ENCODE measurements at regions not wholly inside any gene's neighbourhood (a gene's known extent, or its start where the extent isn't known, plus 50 kb on each side); places are given as distances from the start of the nearest gene placed in this dataset.
"Not testable (repeated sequence)": the region's sequence is repeated elsewhere in the genome, so short reads cannot be mapped to it uniquely, and the experiment has no call there.

DNA sequence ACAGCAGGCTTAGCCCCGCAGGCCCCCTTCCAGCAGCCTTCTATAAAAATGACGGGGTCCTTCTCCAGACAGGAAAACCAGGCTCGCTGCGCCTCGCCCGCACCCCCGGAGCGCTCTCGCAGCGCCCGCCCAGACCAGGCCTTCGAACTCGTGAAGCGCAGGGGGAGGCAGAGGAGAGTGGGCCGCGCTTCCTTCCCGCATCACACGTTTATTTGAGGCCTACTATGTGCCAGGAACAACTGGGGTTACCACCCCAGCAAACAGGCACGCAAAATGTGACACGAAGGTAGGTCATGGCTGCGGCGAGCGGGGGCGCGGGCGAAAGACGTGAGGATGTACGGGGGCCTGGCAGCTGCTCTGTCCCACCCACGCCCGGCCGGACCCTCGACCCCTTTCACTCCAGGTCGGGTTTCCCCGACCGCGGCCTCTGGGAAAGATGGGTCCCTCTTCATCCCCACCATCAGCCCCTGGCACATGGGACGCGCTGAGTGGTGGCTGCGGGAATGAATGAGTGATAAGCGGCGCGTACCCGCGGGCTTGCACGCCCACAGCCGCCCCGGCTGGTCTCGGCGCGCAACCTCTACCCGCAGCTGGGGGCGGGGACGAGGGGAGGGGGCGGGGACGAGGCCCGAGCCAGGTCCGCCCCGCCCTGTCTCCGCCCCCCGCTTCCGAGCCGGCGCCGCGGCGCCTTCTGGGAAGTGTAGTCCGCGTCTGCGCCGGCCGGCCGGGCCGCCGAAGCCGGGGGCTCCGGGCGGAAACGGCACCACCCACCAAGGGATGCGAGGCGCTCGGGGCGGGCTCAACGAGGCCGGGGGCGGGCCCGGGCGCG lies 59.1 kb downstream of the ZNF467 start:
- no peak for FAIRE-seq

GRCh38 chr7:149713731-149714068 lies 59.7 kb downstream of the ZNF467 start:
- no peak for FAIRE-seq

- no peak for FAIRE-seq
Measured at GRCh38 chr7:149713061-149713730, 60.2 kb downstream of the ZNF467 start.

DNA sequence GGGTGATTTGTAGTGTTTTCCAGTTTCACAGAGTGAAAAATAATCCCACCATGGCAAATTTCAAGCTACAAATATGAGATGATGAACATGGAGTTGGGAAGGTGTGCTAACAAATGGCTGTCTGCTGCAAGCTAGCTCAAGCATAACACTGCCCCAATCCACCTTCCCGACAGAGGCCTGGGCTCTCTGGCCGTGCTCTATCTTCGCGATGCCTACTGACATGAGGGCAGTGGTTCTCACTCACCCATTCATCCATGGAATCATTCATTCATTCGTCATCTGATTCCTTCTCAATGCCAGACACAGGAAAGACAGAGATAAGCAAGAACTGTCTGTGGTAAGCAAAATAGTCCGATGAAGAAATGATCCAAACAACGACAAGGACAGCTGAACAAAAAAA lies 65.4 kb downstream of the ZNF467 start:
- FAIRE-seq = no peak

DNA sequence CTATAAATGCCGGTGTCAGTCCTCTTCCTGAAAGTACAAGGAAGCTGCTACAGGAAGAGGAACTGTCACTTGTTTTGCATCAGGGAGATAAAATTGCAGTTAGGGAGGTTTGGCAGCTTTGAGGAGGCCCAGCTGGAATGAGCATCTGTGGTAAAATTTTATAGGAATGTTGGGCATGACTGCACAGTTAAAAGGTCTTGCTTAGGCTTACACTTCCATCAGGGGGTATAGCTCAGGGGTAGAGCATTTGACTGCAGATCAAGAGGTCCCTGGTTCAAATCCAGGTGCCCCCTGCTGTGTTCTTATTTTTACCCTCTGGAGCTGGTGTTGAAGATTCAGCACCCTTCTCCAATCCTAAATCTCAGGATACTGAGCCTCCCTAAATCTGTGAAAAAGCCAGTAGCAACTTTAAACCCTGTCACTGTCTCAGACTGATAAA lies 65.9 kb downstream of the ZNF467 start:
- no peak for FAIRE-seq

- no peak for FAIRE-seq
Measured at GRCh38 chr7:149706398-149706797, 67.0 kb downstream of the ZNF467 start.

GRCh38 chr7:149704507-149704906 lies 68.9 kb downstream of the ZNF467 start:
- FAIRE-seq = no peak

GRCh38 chr7:149703044-149703650 lies 70.2 kb downstream of the ZNF467 start:
- FAIRE-seq = no peak

GRCh38 chr7:149701495-149702240 lies 71.7 kb downstream of the ZNF467 start:
- no peak for FAIRE-seq

GRCh38 chr7:149697767-149698166 lies 75.6 kb downstream of the ZNF467 start:
- FAIRE-seq = not testable (repeated sequence)

- no peak for FAIRE-seq
Measured at GRCh38 chr7:149696280-149696679, 77.1 kb downstream of the ZNF467 start.

- FAIRE-seq = no peak
Measured at GRCh38 chr7:149692557-149692982, 80.8 kb downstream of the ZNF467 start.

- no peak for FAIRE-seq
Measured at GRCh38 chr7:149692056-149692455, 81.3 kb downstream of the ZNF467 start.

- FAIRE-seq = no peak
Measured at GRCh38 chr7:149690688-149691446, 82.5 kb downstream of the ZNF467 start.

DNA sequence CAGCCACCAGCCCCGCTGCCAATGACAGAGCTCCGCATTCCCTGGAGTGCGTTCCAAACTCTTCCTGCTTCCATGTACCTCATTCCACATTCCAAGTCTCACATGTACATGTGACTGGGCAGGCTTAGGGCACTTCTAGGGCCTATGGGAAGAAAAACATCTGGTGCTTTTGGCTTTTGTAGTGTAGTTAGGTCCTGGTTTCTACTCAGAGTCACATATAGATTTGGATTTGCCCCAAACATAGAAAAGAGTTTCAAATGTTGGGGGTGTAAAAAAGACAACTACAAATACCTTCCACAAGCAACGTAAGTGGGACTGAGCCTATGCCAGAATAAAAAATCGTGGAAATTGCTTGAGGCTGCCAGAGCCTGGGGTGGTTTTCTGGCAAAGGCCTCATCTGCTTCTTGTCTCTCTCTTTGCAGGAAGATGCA lies 84.1 kb downstream of the ZNF467 start:
- FAIRE-seq = no peak

DNA sequence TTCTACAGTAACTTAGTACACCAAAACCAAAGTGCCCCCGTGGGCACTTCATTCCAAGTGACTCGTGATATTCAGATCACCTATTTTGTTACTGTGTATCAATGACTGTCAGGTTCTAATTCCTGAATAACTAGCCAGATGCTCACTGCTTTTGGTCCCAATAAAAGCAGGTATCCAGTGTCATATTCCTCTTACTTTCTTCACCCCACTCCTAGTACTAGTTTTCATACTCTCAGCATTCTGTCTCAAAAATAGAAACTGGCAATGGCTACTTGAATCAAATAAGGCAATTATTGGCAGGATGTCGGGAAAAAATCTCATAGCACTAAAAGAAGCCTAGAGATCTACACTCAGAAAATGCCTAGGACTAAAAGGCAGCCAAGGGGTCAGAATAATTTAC lies 84.6 kb downstream of the ZNF467 start:
- no peak for FAIRE-seq

DNA sequence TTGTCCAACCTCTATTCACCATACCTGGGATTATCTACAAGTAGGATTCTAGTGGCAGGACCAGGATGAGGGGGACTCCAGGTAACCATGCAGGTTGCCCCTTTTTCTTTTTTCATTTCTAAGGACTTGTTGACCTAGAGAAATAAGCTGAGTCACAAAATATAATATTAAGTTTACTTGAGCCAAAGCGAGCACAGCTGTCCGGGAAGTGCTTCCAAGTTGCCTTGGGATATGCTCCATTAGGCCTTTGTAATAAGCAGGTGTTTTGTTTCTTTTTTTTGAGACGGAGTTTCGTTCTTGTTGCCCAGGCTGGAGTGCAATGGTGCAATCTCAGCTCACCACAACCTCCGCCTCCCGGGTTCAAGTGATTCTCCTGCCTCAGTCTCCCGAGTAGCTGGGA lies 85.6 kb downstream of the ZNF467 start:
- not testable (repeated sequence) for FAIRE-seq

DNA sequence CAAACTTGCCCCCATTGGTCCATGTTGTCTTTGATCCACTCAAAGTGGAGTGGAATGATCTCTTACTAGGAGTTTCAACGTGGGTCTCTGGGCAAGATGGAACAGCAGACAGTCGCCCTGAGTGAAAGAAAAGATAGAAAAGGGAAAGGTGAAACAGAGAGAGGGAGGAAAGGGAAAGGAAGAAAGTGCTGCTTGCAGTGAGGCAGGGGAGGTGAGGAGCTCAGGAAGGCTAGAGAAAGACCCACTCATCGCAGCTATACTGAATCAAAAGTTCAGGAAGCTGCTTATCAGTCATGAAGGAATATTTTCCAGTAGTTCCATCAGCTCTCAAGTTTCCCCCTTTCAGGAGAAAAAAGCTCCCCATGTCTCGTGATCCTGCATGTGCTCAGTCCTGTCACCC lies 86.9 kb downstream of the ZNF467 start:
- no peak for FAIRE-seq

GRCh38 chr7:149686011-149686410 lies 87.4 kb downstream of the ZNF467 start:
- no peak for FAIRE-seq

GRCh38 chr7:149685455-149685854 lies 87.9 kb downstream of the ZNF467 start:
- no peak for FAIRE-seq

- FAIRE-seq = no peak
Measured at GRCh38 chr7:149683898-149684297, 89.5 kb downstream of the ZNF467 start.

- no peak for FAIRE-seq
Measured at GRCh38 chr7:149683181-149683580, 90.2 kb downstream of the ZNF467 start.

All from endometrium (tissue), 2 donors.